ENCODE measurements at regions not wholly inside any gene's neighbourhood (a gene's known extent, or its start where the extent isn't known, plus 50 kb on each side); places are given as distances from the start of the nearest gene placed in this dataset.

DNA sequence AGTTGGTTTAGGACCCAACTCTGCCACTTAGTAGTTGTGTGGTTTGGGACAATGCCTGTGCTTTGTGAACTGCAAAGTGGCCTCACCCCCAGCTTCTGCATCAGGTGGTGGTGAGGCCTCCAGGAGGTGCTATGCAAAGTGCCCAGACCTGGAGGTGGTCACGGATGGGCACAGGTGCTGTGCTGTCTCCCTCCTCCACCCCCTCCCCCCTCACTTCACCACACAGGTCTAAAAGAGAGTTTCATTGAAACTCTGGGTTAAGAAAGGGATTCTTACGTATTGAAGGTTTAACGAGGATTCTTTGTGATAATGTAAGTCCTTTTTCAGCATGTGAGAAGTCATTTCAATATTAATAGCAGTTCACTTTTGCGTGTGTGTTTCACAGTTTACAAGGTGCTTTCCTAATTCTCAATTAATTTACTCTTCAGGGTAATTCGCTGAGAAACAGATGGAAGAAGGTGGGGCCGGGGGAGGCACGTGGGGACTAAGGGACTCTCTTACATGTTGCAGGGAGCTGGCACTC lies 369.9 kb downstream of the LPIN1 start:
- DNase-seq = peak; percentile 75
- intact Hi-C loops (cut with micrococcal nuclease) = no loop called here
- no peaks in the 10 kb centered on the region for H3K79me2 ChIP-seq (ENCODE audit: control insufficient read depth, insufficient read depth, low read length)

More for the DNA sequence above, 369.9 kb downstream of the LPIN1 start:
- ChIA-PET POLR2A (interaction anchor here (0.5 kb wide), 1 partner anchor 84 kb away, joined by 4 read pairs; no protein-coding TSS in a partner anchor), CTCF (interaction anchor here (1.8 kb wide), 1 partner anchor 9 kb away, joined by 6 read pairs; no protein-coding TSS in a partner anchor)
- H3K9me3 ChIP-seq (ENCODE audit: control extremely low read depth in 1 of 3, control insufficient read depth in 2 of 3, insufficient read depth in 1 of 3, low read length in 2 of 3) = no peaks in the 10 kb centered on the region
- no peak for TF ChIP-seq EZH2 (IDR thresholded peaks at IDR 0.05; ENCODE audit: borderline replicate concordance, insufficient read depth, low read depth, low read length, poor library complexity, severe bottlenecking)
- no peak for TF ChIP-seq CTCF (IDR thresholded peaks at IDR 0.05)
- H3K27me3 Mint-ChIP-seq = no peaks in the 10 kb centered on the region
- no peaks in the 10 kb centered on the region for H3K27me3 ChIP-seq (replicated peaks in 1 of 4; ENCODE audit: control extremely low read depth in 1 of 4, control insufficient read depth in 3 of 4, insufficient read depth in 4 of 4, low read length in 3 of 4)
- H3K27ac ChIP-seq (ENCODE audit: low read length in 2 of 2) = peak overlapping the region in 1 of 2 donors; percentile 42
- H3K27ac Mint-ChIP-seq = peak overlapping the region; percentile 50
- 100% methylated on average over 2 of the region's 7 CpGs for WGBS (ENCODE audit: insufficient coverage)
- ATAC-seq (ENCODE audit: low read depth) = peak; percentile 81
- H3K4me2 ChIP-seq (replicated peaks; ENCODE audit: low read depth, low read length, poor library complexity, severe bottlenecking) = peak overlapping the region; percentile 36
- no peaks in the 10 kb centered on the region for H4K20me1 ChIP-seq (ENCODE audit: control insufficient read depth, insufficient read depth, low read length, poor library complexity, severe bottlenecking)
- H3K36me3 ChIP-seq (replicated peaks in 1 of 2; ENCODE audit: control extremely low read depth in 1 of 2, control insufficient read depth in 1 of 2, extremely low read depth in 1 of 2, insufficient read depth in 2 of 2, low read length in 1 of 2) = no peaks in the 10 kb centered on the region
- H2AFZ ChIP-seq (ENCODE audit: insufficient read depth, low read depth, low read length, poor library complexity, severe bottlenecking) = peak overlapping the region; percentile 35
- peaks cover 58% of the 10 kb centered on the region for H3K4me1 Mint-ChIP-seq
- H3K4me1 ChIP-seq (ENCODE audit: control insufficient read depth in 2 of 2, insufficient read depth in 2 of 2, low read length in 2 of 2) = peaks cover 50 to 60% of the 10 kb centered on the region in 2 donors
- H3K9me3 Mint-ChIP-seq (ENCODE audit: insufficient read depth) = no peaks in the 10 kb centered on the region
- H3K9ac ChIP-seq (ENCODE audit: low read length) = no peak overlapping the region
- peak overlapping the region; percentile 69 for H3K4me3 Mint-ChIP-seq
- H3K4me3 ChIP-seq (ENCODE audit: control extremely low read depth in 1 of 5, extremely low read depth in 1 of 5, insufficient read depth in 1 of 5, low read depth in 2 of 5, low read length in 4 of 5) = no peak overlapping the region

Measured in B cell (primary cell).